HG03039 (cell line): ENCODE measurements at regions not wholly inside any gene's neighbourhood (a gene's known extent, or its start where the extent isn't known, plus 50 kb on each side); places are given as distances from the start of the nearest gene placed in this dataset.
"Not testable (repeated sequence)": the region's sequence is repeated elsewhere in the genome, so short reads cannot be mapped to it uniquely, and the experiment has no call there.

Source experiments
- ATAC-seq: cut with Tn5 transposase; IDR thresholded peaks from one replicate; pipeline ENCODE4 v1.9.1; 2021; ENCODE audit warnings: mild to moderate bottlenecking, moderate library complexity; ENCODE audit not compliant: unreplicated experiment

GRCh38 chr9:86585422-86586143 is 231.4 kb upstream of the TUT7 start:
- no peak for ATAC-seq

DNA sequence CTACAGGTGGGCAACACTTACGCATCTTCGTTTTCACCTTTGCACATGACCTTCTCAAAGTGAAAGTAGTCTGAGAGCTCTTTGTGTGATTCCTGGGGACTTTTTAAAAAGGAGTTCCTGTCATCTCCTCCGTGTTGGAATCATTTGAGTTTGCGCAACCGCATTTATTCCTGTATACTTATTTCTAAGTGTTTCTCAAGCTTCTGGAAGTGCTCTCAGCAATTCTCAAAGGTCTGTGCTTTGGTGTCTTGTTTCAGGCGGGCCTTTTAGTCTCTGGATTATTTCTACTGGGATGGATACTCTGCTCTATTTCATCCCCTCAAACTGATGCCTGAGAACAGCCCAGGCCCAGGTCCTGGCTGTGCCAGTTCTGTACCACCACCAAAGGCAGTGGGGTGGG is 226.5 kb upstream of the TUT7 start:
- no peak for ATAC-seq

- ATAC-seq = no peak
Measured at GRCh38 chr9:86578722-86579121, 224.5 kb upstream of the TUT7 start.

- no peak for ATAC-seq
Measured at GRCh38 chr9:86577420-86578333, 223.5 kb upstream of the TUT7 start.

DNA sequence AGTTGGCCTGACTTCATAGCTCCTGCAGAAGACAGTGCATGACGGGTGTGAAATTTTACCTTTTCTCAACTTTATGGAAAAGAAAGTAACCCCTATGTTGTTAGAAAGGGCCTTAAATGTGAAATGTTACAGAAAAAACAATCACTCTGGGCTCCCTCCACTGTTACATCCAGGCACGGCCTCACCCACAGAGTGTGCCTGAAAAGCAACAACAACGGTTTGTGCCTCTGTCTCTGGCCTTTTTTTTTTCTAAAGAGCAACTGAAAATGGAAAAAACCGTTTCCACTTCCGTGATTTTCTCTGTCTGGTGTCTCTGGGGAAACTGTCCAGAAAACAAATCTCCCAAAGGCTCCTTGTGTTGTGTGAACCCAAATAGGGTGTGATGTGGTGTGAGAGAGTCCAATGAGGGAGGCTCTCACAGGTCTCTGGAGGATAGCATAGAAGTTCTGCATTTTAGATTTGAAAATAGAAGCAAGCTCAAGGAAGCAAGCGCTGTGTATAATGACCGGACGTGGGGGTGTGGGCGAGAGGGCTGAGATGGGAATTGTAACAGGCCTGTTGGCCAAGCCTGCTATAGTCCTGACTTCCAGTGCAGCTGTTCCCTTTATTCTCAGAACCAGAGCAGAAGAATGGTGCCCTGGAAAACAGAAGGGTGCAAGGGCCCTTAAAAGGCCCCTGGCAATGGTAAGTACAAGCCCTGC is 221.8 kb upstream of the TUT7 start:
- ATAC-seq = no peak

- ATAC-seq = no peak
Measured at GRCh38 chr9:86575137-86575536, 220.9 kb upstream of the TUT7 start.

DNA sequence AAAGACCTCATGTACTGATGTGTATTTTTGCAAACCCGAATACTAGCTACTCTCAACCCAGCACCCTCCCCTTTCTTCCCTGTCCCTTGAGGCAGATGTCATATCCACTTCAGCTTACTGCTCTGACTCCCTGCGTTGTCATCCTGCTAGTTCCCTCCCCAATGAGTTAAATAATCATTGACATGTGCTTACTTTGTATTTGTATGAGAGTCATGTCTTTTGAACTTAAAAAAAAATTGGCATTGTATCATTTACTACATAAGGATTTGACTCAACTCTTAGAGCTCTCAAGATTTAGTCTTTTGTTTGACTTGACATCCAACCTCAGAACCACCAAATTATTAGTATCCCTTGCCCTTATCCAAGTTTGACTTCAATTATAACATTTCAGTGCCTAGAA is 219.7 kb upstream of the TUT7 start:
- ATAC-seq = no peak

GRCh38 chr9:86572904-86573303 is 218.7 kb upstream of the TUT7 start:
- ATAC-seq = no peak

DNA sequence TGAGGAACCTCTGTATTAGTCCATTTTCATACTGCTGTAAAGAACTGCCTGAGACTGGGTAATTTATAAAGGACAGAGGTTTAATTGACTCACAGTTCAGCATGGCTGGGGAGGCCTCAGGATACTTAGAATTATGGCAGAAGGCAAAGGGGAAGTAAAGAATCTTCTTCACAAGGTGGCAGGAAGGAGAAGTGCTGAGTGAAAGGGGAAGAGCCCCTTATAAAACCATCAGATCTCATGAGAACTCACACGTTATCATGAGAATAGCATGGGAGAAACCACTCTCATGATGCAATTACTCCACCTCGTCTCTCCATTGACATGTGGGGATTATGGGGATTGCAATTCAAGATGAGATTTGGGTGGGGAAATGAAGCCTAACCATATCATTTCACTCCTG is 211.4 kb upstream of the TUT7 start:
- ATAC-seq = not testable (repeated sequence)

GRCh38 chr9:86563936-86564335 is 209.7 kb upstream of the TUT7 start:
- no peak for ATAC-seq

GRCh38 chr9:86563350-86563749 is 209.1 kb upstream of the TUT7 start:
- no peak for ATAC-seq

DNA sequence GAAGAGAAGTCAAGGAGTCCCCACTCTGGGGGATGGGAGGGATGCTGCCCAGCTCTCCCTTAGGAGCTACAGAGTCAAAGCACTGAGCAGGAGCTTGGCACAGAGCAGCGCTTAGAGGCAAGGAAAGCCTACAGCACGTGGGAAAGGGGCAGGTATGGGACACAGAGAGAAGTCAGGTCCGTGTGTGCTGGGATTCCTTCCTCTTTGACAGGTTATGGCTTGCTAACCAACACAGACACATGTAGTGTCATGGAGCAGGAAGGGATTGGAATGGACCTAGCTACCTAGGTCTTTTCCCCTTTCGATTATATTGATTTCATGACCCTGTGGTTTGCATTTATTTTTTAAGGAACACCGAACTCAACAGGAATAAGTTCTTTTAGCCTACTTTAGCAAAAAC is 208.5 kb upstream of the TUT7 start:
- ATAC-seq = no peak

DNA sequence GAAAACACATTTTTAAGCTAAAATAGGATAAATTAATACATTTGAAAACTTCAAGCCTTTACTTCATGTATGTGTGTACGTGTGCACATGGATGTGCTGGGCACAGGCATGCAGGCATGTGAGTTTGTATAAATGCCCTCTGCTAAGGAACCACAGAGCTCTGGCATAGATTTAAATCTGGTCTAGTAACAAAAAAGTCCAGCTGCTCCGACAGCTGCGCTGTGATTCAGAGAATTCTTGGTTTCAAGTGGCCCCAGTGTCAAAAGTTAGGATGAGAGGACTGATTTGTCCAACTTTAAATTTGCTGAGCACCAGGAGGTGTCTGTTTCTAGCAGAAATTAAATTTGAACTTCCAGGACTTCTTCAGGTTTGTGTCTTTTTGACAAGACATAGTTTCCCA is 203.7 kb upstream of the TUT7 start:
- no peak for ATAC-seq

GRCh38 chr9:86557063-86557766 is 203.0 kb upstream of the TUT7 start:
- no peak for ATAC-seq

DNA sequence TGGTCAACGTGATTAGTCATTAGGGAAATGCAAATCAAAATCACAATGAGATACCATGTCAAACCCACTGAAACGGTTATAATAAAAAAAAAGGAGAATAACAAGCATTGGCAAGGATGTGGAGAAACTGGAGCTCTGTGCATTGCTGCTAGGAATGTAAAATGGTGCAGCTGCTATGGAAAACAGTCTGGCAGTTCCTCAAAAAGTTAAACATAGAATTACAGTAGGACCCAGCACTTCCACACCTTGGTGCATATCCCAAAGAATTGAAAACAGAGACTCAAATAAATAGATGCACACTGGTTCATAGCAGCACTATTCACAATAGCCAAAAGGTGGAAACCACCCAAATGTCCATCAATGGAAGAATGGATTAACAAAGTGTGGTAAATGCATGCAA is 201.5 kb upstream of the TUT7 start:
- no peak for ATAC-seq

GRCh38 chr9:86550401-86550800 is 196.2 kb upstream of the TUT7 start:
- ATAC-seq = no peak

DNA sequence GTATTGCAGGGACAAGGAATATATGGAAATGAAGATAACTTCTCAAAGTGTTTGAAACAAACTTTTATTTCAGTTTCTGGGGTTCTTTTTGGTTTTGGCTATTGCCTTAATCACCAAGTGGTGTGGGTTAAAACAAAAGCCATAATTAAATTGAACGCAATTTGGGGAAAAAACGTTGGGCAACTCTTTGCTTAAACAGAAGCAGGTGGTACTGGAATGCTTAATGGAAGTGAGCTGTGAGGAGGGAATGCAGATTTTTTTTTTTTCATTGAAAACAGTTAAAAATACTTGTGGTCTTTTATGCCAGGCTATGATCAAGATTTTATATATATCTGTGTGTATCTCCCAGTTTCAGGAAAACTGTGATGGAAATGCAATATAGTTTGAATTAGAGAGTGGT is 195.7 kb upstream of the TUT7 start:
- ATAC-seq = no peak

- ATAC-seq = no peak
Measured at GRCh38 chr9:86549401-86549811, 195.2 kb upstream of the TUT7 start.

- ATAC-seq = no peak
Measured at GRCh38 chr9:86548220-86548619, 194.0 kb upstream of the TUT7 start.

- ATAC-seq = no peak
Measured at GRCh38 chr9:86547571-86547970, 193.4 kb upstream of the TUT7 start.

- no peak for ATAC-seq
Measured at GRCh38 chr9:86546712-86547111, 192.5 kb upstream of the TUT7 start.
